ENCODE measurements at regions not wholly inside any gene's neighbourhood (a gene's known extent, or its start where the extent isn't known, plus 50 kb on each side); places are given as distances from the start of the nearest gene placed in this dataset.

GRCh38 chr11:45563171-45563570, 102.3 kb downstream of the CHST1 start:
- no peak overlapping the region for H3K4me3 ChIP-seq
- no peak for DNase-seq
- 50 to 70% (median 58%) methylated on average over 2 of the region's 2 CpGs for WGBS, 5 donors

GRCh38 chr11:45560913-45561281, 104.5 kb downstream of the CHST1 start:
- DNase-seq = no peak
- peaks cover 0 to 13% (median 3%) of the 10 kb centered on the region in 6 donors for H3K4me1 ChIP-seq
- H3K9me3 ChIP-seq = peaks cover 0 to 12% (median 0%) of the 10 kb centered on the region in 8 donors
- WGBS, 5 donors = 44 to 68% (median 57%) methylated on average over 10 to 12 of the region's 12 CpGs
- intact Hi-C loops (cut with DNase I; ENCODE audit: low total_unique reads) = no loop called here
- TF ChIP-seq POLR2AphosphoS5 (IDR thresholded peaks at IDR 0.05) (no peak), POLR2A (IDR thresholded peaks at IDR 0.05) (no peak), CTCF (IDR thresholded peaks at IDR 0.05 in 8 of 11, conservative IDR thresholded peaks at IDR 0.05 in 3 of 11) (no peak)
- no peak overlapping the region for H3K27ac ChIP-seq
- H3K36me3 ChIP-seq = no peaks in the 10 kb centered on the region
- H3K27me3 ChIP-seq (replicated peaks in 1 of 7) = peaks cover 0 to 56% (median 0%) of the 10 kb centered on the region in 7 donors
- no peak overlapping the region for H3K4me3 ChIP-seq

More at GRCh38 chr11:45563171-45563570, 102.3 kb downstream of the CHST1 start:
- Histone ChIP-seq H3K9me3 (peaks cover 0 to 2% (median 0%) of the 10 kb centered on the region in 8 donors), H3K4me1 (peaks cover 0 to 13% (median 3%) of the 10 kb centered on the region in 6 donors), H3K36me3 (no peaks in the 10 kb centered on the region), H3K27me3 (replicated peaks in 1 of 7) (peaks cover 0 to 44% (median 0%) of the 10 kb centered on the region in 7 donors), H3K27ac (no peak overlapping the region)
- TF ChIP-seq CTCF (IDR thresholded peaks at IDR 0.05 in 8 of 11, conservative IDR thresholded peaks at IDR 0.05 in 3 of 11) = no peak
- TF ChIP-seq POLR2AphosphoS5 (IDR thresholded peaks at IDR 0.05) = no peak
- TF ChIP-seq POLR2A (IDR thresholded peaks at IDR 0.05) = no peak
- intact Hi-C loops (cut with DNase I; ENCODE audit: low total_unique reads) = no loop called here

- intact Hi-C loops (cut with DNase I; ENCODE audit: low total_unique reads) = no loop called here
- no peaks in the 10 kb centered on the region for H3K36me3 ChIP-seq
- 33 to 63% (median 50%) methylated on average over 10 of the region's 10 CpGs for WGBS, 5 donors
- peaks cover 0 to 12% (median 0%) of the 10 kb centered on the region in 8 donors for H3K9me3 ChIP-seq
- peaks cover 0 to 13% (median 3%) of the 10 kb centered on the region in 6 donors for H3K4me1 ChIP-seq
- TF ChIP-seq POLR2A (IDR thresholded peaks at IDR 0.05) = no peak
- TF ChIP-seq CTCF (IDR thresholded peaks at IDR 0.05 in 8 of 11, conservative IDR thresholded peaks at IDR 0.05 in 3 of 11) = no peak
- no peak for TF ChIP-seq POLR2AphosphoS5 (IDR thresholded peaks at IDR 0.05)
- H3K4me3 ChIP-seq = no peak overlapping the region
- no peak for DNase-seq
- H3K27ac ChIP-seq = no peak overlapping the region
- H3K27me3 ChIP-seq (replicated peaks in 1 of 7) = peaks cover 0 to 56% (median 0%) of the 10 kb centered on the region in 7 donors
Measured at GRCh38 chr11:45560155-45560912, 105.1 kb downstream of the CHST1 start.
